Pancreas (tissue), 10 donors: ENCODE measurements at regions not wholly inside any gene's neighbourhood (a gene's known extent, or its start where the extent isn't known, plus 50 kb on each side); places are given as distances from the start of the nearest gene placed in this dataset.

Source experiments
- ATAC-seq, 4 donors: fragments of 200-7000 bp; cut with Tn5 transposase; one replicate each; pipeline versions ENCODE4 v1.8.0 to v1.9.1; 2020; ENCODE audit warnings: mild to moderate bottlenecking in 4 of 4, moderate library complexity in 4 of 4
- DNase-seq, 6 donors: peaks; one replicate each; pipeline ENCODE4 v3.0.0-alpha.2; 2020
- FAIRE-seq: peaks from 2 replicates; lab custom pipeline; 2012; peaks lifted over from hg19 to GRCh38; lab: Jason Lieb, UNC
- H3K27ac ChIP-seq, 4 donors: fragments of 200-600 bp; sonication (generic); 1 replicate in 3 of 4; 2 replicates in 1 of 4; pipeline versions ENCODE4 v1.5.0 to v1.8.0; 2020
- H3K27me3 ChIP-seq, 4 donors: fragments of 200-600 bp; one replicate each; pipeline ENCODE4 v1.8.0; 2021
- H3K36me3 ChIP-seq, 3 donors: fragments of 200-600 bp; sonication (generic) in 1 of 3; one replicate each; pipeline versions ENCODE4 v1.5.0 to v1.8.0; 2020 to 2021
- H3K4me1 ChIP-seq, 3 donors: fragments of 200-600 bp; one replicate each; pipeline ENCODE4 v1.8.0; 2021
- H3K4me3 ChIP-seq, 4 donors: fragments of 200-600 bp; sonication (generic) in 2 of 4; one replicate each; pipeline versions ENCODE4 v1.5.0 to v1.8.0; 2020 to 2021
- H3K9me3 ChIP-seq, 4 donors: fragments of 200-600 bp; one replicate each; pipeline ENCODE4 v1.8.0; 2021
- CTCF ChIP-seq, 4 donors: fragments of 200-600 bp; sonication (generic) in 3 of 4; IDR thresholded peaks; one replicate each; pipeline versions ENCODE4 v1.5.0 to v1.8.0; 2021; ENCODE audit warnings: antibody characterized with exemption in 4 of 4
- WGBS, 2 donors: extraction: QIAGEN DNeasy Blood & Tissue Kit; methylation state at CpG; one replicate each; pipeline ENCODE4 v1.1.7; 2013; 5-methylcytosine and 5-hydroxymethylcytosine counted together
- intact Hi-C, 3 donors: fragments of 100-400 bp; cut with DNase I; formaldehyde crosslinking; loops; one replicate each; pipeline versions ENCODE4 v1.11.1 to v1.14.2; 2022
- donor health status: healthy with polysubstance abuse.
- donor health status: DM: no; HTN: no; CAD: no; lungs with moderate emphysema.
- donor health status: DM: no; HTN: no; CAD: no.
- donor health status: control.
- donor health status: control.
- donor health status: Bipolar disorder and iron deficiency.
- donor health status: DM: yes; HTN: yes; CAD: no.
- donor health status: DM: no; HTN: no; CAD: no.
- donor health status: DM: no; HTN: no; CAD: no.
- donor health status: DM: yes; HTN: yes; CAD: no.

DNA sequence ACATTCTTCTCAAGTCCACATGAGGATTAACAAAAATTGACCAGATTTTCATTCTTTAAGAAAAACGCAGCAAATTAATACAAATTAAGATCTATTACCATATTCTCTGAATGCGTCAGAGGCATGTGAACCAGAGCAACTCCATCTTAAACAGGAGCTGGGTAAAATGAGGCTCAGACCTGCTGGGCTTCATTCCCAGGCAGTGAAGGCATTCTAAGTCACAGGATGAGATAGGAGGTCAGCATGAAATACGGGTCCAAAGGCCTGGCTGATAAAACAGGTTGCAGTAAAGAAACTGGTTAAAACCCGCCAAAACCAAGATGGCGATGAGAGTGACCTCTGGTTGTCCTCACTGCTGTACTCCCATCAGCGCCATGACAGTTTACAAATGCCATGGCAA lies 217.6 kb downstream of the RDH14 start:
- Histone ChIP-seq H3K36me3 (no peaks in the 10 kb centered on the region), H3K27ac (no peak overlapping the region), H3K4me1 (no peaks in the 10 kb centered on the region), H3K4me3 (no peak overlapping the region), H3K9me3 (no peaks in the 10 kb centered on the region), H3K27me3 (no peaks in the 10 kb centered on the region)
- no peak for TF ChIP-seq CTCF (IDR thresholded peaks at IDR 0.05)
- ATAC-seq (no peak), DNase-seq (no peak), FAIRE-seq (no peak)
- intact Hi-C loops = no loop called here
- 68 to 83% methylated on average over 6 of the region's 6 CpGs for WGBS, 2 donors

GRCh38 chr2:18339326-18339725 lies 221.1 kb downstream of the RDH14 start:
- Histone ChIP-seq H3K27me3 (no peaks in the 10 kb centered on the region), H3K36me3 (no peaks in the 10 kb centered on the region), H3K27ac (no peak overlapping the region), H3K4me1 (no peaks in the 10 kb centered on the region), H3K4me3 (no peak overlapping the region), H3K9me3 (no peaks in the 10 kb centered on the region)
- no peak for ATAC-seq
- FAIRE-seq = no peak
- no peak for TF ChIP-seq CTCF (IDR thresholded peaks at IDR 0.05)
- DNase-seq = no peak
- 49 to 65% methylated on average over 1 of the region's 1 CpG for WGBS, 2 donors
- intact Hi-C loops = no loop called here

GRCh38 chr2:18336975-18337374 lies 223.5 kb downstream of the RDH14 start:
- H3K4me3 ChIP-seq = no peak overlapping the region
- H3K27ac ChIP-seq = no peak overlapping the region
- no peak for FAIRE-seq
- intact Hi-C loops = no loop called here
- no peak for ATAC-seq
- H3K36me3 ChIP-seq = no peaks in the 10 kb centered on the region
- no peaks in the 10 kb centered on the region for H3K4me1 ChIP-seq
- no peak for TF ChIP-seq CTCF (IDR thresholded peaks at IDR 0.05)
- WGBS, 2 donors = 38 to 40% methylated on average over 2 of the region's 2 CpGs
- H3K27me3 ChIP-seq = no peaks in the 10 kb centered on the region
- H3K9me3 ChIP-seq = no peaks in the 10 kb centered on the region
- DNase-seq = no peak

GRCh38 chr2:18332477-18332876 lies 228.0 kb downstream of the RDH14 start:
- ATAC-seq (no peak), DNase-seq (peak in 2 of 6 donors; percentile 24 to 37), FAIRE-seq (no peak)
- no peaks in the 10 kb centered on the region for H3K9me3 ChIP-seq
- no peak for TF ChIP-seq CTCF (IDR thresholded peaks at IDR 0.05)
- no peaks in the 10 kb centered on the region for H3K27me3 ChIP-seq
- WGBS, 2 donors = 78 to 82% methylated on average over 6 of the region's 6 CpGs
- no peak overlapping the region for H3K4me3 ChIP-seq
- no peaks in the 10 kb centered on the region for H3K4me1 ChIP-seq
- no peaks in the 10 kb centered on the region for H3K36me3 ChIP-seq
- H3K27ac ChIP-seq = no peak overlapping the region
- intact Hi-C loops = no loop called here

- ATAC-seq (no peak), FAIRE-seq (no peak)
- H3K4me1 ChIP-seq = no peaks in the 10 kb centered on the region
These were observed 235.3 kb downstream of the RDH14 start for GRCh38 chr2:18325118-18325517.

More at GRCh38 chr2:18325118-18325517, 235.3 kb downstream of the RDH14 start:
- Histone ChIP-seq H3K9me3 (no peaks in the 10 kb centered on the region), H3K36me3 (no peaks in the 10 kb centered on the region), H3K4me3 (no peak overlapping the region), H3K27me3 (no peaks in the 10 kb centered on the region), H3K27ac (no peak overlapping the region)
- no peak for DNase-seq
- 50 to 56% methylated on average over 5 of the region's 5 CpGs for WGBS, 2 donors
- intact Hi-C loops = no loop called here
- no peak for TF ChIP-seq CTCF (IDR thresholded peaks at IDR 0.05)
